Urinary bladder (tissue), 3 donors: ENCODE measurements at regions not wholly inside any gene's neighbourhood (a gene's known extent, or its start where the extent isn't known, plus 50 kb on each side); places are given as distances from the start of the nearest gene placed in this dataset.

Experiments used
- DNase-seq: peaks from one replicate; pipeline ENCODE4 v3.0.0-alpha.2; 2015; ENCODE audit errors: extremely low spot score
- H3K27ac ChIP-seq: one replicate; pipeline ENCODE4 v1.5.1; 2013; ENCODE audit warnings: low read depth, mild to moderate bottlenecking, moderate library complexity
- H3K36me3 ChIP-seq: one replicate; pipeline ENCODE4 v1.6.1; 2013; ENCODE audit warnings: mild to moderate bottlenecking, moderate library complexity; ENCODE audit not compliant: insufficient read depth
- H3K4me1 ChIP-seq: one replicate; pipeline ENCODE4 v1.6.1; 2013; ENCODE audit warnings: mild to moderate bottlenecking, moderate library complexity; ENCODE audit not compliant: insufficient read depth
- H3K4me3 ChIP-seq: one replicate; pipeline ENCODE4 v1.5.1; 2013; ENCODE audit warnings: low read depth, low read length
- WGBS: extraction: QIAGEN DNeasy Blood & Tissue Kit; methylation state at CpG from one replicate; pipeline ENCODE4 v1.1.7; 2013; 5-methylcytosine and 5-hydroxymethylcytosine counted together
- donor health status: healthy with polysubstance abuse.
- donor health status: healthy.

DNA sequence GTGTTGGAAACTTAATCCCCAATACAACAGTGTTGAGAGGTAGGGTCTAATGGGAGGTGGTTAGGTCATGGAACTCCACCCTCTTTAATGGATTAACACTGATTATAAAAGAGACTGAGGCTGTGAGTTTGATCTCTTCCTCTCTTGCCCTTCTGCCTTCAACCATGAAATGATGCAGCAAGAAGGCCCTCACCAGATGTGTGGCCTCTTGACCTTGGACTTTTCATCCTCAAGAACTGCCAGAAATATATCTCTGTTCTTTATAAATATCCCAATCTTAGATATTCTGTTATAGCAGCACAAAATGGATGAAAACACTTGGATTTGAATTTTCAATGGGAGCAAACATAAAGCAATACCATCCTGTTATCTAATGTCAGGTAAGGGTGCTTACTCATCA is 67.6 kb downstream of the NMUR2 start:
- Histone ChIP-seq H3K36me3 (no peaks in the 10 kb centered on the region), H3K4me3 (no peak overlapping the region), H3K27ac (no peak overlapping the region), H3K4me1 (no peaks in the 10 kb centered on the region)
- no peak for DNase-seq

GRCh38 chr5:152335461-152335860 is 69.6 kb downstream of the NMUR2 start:
- no peak overlapping the region for H3K4me3 ChIP-seq
- H3K27ac ChIP-seq = no peak overlapping the region
- 77% methylated on average over 1 of the region's 1 CpG for WGBS
- H3K4me1 ChIP-seq = no peaks in the 10 kb centered on the region
- H3K36me3 ChIP-seq = no peaks in the 10 kb centered on the region
- no peak for DNase-seq

- Histone ChIP-seq H3K4me1 (no peaks in the 10 kb centered on the region), H3K36me3 (no peaks in the 10 kb centered on the region), H3K27ac (no peak overlapping the region), H3K4me3 (no peak overlapping the region)
- WGBS = 71% methylated on average over 5 of the region's 5 CpGs
- no peak for DNase-seq
Measured at GRCh38 chr5:152332716-152333460, 72.2 kb downstream of the NMUR2 start.

DNA sequence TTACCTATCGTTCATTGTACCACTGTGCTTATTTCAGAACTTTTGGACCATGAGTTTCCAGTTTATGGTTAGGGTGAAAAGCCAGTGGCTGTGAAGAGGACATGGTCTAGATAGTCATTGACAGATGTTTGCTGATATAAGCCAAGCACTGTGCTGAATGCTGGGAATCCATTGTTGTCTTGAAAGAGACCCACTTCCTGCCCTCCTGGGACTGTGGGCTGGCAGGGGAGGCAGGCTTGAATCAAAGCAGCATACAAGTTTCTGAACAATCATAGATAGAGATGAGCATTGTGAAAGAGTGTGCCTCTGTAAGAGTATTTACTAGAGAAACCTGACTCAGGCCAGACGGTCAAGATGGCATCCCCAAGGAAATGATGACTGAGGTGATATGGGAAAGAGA is 73.4 kb downstream of the NMUR2 start:
- WGBS = 65% methylated on average over 2 of the region's 2 CpGs
- H3K36me3 ChIP-seq = no peaks in the 10 kb centered on the region

DNA sequence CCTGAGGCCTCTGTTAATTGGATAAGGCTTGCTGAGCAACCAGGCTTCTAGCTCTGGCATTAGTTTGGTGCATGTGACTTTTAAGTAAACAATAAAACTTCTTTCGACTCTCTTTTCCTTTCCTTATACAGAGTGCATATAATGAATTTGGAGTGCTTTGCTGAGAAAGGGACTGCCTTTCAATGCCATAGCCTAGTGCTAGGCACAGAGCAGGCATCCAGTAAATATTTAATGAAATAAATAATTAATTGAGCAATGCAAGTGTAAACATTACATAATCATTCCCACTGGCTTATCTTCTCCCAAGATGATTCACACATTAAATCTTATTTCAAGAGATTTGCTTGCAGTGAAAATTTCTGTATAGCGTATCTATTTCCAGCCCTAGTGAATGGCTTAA is 74.1 kb downstream of the NMUR2 start:
- DNase-seq = no peak
- 40% methylated on average over 2 of the region's 2 CpGs for WGBS
- H3K4me3 ChIP-seq = no peak overlapping the region
- H3K36me3 ChIP-seq = no peaks in the 10 kb centered on the region
- H3K27ac ChIP-seq = no peak overlapping the region
- H3K4me1 ChIP-seq = no peaks in the 10 kb centered on the region

More for the DNA sequence above, 73.4 kb downstream of the NMUR2 start:
- Histone ChIP-seq H3K27ac (no peak overlapping the region), H3K4me3 (no peak overlapping the region), H3K4me1 (no peaks in the 10 kb centered on the region)
- DNase-seq = no peak

DNA sequence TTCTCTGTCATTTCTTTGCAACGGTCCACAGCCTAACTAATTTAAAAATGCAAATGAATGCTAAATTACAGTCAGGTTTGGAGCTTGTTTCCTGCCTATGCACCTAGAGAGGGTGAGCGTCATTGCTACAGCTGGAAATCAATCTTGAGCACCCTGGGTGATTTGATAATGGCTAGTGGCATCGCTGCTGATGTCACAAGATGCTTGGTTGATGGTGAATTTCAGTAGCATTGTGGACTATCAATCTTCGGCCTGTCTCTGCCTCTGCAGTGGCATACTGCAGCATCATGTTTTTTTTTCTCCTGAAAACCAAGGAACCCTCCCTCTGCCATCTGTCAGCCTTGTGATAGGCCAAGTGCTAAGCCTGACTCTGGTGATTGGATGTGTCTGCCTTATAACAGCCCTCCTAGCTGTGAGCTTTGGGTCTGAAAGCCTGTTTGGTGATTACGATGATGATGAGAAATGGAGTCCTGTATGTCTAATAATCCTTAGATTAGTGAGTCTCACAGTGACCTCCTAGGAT is 75.3 kb downstream of the NMUR2 start:
- 88% methylated on average over 5 of the region's 5 CpGs for WGBS
- no peak overlapping the region for H3K27ac ChIP-seq
- H3K4me1 ChIP-seq = no peaks in the 10 kb centered on the region
- no peaks in the 10 kb centered on the region for H3K36me3 ChIP-seq
- no peak overlapping the region for H3K4me3 ChIP-seq
- no peak for DNase-seq

DNA sequence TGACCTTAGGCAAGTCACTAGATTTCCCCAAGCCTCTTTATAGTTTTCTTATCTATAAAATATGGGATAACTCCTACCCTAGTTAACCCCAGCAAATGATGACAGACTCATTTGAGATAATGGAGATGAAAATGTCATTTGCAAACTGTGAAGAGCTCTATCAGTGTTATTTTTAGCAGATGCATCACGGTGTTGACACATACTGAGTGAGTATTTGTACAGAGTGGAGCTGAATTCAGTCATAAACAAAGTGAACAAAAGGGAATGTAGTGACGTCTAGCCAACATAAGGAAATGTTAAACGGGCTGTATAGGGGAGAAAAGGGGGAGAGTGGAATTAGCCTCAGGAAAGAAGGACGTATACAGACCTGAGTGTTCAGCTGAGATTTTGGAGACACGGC is 75.9 kb downstream of the NMUR2 start:
- Histone ChIP-seq H3K4me1 (no peaks in the 10 kb centered on the region), H3K27ac (no peak overlapping the region), H3K36me3 (no peaks in the 10 kb centered on the region), H3K4me3 (no peak overlapping the region)
- no peak for DNase-seq
- 44% methylated on average over 5 of the region's 5 CpGs for WGBS

DNA sequence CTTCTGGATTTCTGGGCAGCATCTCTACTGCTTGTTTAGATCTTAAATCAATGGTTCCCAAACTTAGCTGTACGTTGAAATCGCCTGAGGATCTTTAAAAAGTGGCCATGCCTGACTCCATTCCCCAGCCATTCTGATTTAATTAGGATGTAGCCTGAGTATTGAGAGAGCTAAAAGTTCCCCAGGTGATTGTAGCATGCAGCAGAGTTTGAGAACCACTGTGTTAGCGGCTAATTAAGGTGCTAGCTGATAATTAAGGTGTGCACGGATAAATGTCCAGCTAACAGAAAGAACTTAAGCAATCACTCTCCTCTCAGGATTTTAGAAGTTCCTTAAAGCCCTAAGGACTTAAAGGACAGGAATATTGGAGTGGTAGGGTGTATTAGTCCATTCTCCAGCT is 89.1 kb downstream of the NMUR2 start:
- no peak for DNase-seq
- H3K4me3 ChIP-seq = no peak overlapping the region
- H3K4me1 ChIP-seq = no peaks in the 10 kb centered on the region
- H3K27ac ChIP-seq = no peak overlapping the region
- no peaks in the 10 kb centered on the region for H3K36me3 ChIP-seq
- 90% methylated on average over 4 of the region's 4 CpGs for WGBS

GRCh38 chr5:152314196-152314829 is 90.8 kb downstream of the NMUR2 start:
- Histone ChIP-seq H3K4me1 (no peaks in the 10 kb centered on the region), H3K4me3 (no peak overlapping the region), H3K27ac (no peak overlapping the region), H3K36me3 (no peaks in the 10 kb centered on the region)
- no peak for DNase-seq
- WGBS = 75% methylated on average over 1 of the region's 1 CpG

- no peaks in the 10 kb centered on the region for H3K4me1 ChIP-seq
- no peak overlapping the region for H3K4me3 ChIP-seq
- no peak for DNase-seq
- H3K36me3 ChIP-seq = no peaks in the 10 kb centered on the region
- 46% methylated on average over 2 of the region's 2 CpGs for WGBS
- no peak overlapping the region for H3K27ac ChIP-seq
Measured at GRCh38 chr5:152309926-152310450, 95.1 kb downstream of the NMUR2 start.

DNA sequence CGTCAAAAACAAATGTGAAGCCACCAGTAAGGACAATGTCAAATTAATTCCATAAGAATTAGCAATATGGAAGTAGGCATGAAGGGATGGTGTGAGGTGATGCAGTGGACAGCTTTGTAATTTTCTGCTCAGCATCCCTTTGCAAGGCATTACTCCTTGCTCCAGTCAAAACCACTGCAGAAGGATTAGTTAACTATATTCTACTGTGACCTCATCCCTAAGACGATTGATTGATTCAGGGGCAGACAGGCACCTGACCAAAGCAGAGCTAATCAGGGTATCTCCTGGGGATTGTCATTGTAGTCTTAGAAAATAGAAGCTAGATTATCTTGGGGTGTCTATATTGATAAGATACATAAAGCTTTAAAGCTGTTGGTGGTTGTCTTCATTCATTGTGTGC is 98.7 kb downstream of the NMUR2 start:
- no peak for DNase-seq
- Histone ChIP-seq H3K4me3 (no peak overlapping the region), H3K4me1 (no peaks in the 10 kb centered on the region), H3K27ac (no peak overlapping the region), H3K36me3 (peaks cover 2% of the 10 kb centered on the region)
- 78% methylated on average over 2 of the region's 2 CpGs for WGBS

GRCh38 chr5:152305525-152305924 is 99.6 kb downstream of the NMUR2 start:
- Histone ChIP-seq H3K4me3 (no peak overlapping the region), H3K36me3 (peaks cover 2% of the 10 kb centered on the region), H3K27ac (no peak overlapping the region), H3K4me1 (no peaks in the 10 kb centered on the region)
- WGBS = 87% methylated on average over 3 of the region's 3 CpGs
- no peak for DNase-seq

DNA sequence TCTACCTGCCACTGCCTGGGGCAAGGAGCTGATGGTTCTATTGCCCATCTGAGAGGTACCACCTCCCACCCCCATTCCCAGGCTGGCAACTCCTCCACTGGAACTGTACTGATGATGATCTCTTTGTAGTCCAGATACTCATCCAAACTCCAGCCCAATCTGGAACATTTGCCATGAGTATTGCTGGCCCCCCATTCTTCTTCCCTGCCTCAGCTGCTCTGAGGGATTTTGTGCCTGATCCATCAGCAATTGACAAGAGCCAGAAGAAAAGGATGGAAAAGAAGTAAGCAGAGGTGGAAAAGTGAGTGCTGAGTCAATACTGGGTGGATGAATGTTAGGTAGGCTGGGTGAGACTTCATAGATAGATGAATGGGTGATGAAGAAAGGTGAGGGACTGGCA is 101.2 kb downstream of the NMUR2 start:
- Histone ChIP-seq H3K4me1 (no peaks in the 10 kb centered on the region), H3K27ac (no peak overlapping the region), H3K4me3 (no peak overlapping the region), H3K36me3 (peaks cover 2% of the 10 kb centered on the region)
- no peak for DNase-seq

DNA sequence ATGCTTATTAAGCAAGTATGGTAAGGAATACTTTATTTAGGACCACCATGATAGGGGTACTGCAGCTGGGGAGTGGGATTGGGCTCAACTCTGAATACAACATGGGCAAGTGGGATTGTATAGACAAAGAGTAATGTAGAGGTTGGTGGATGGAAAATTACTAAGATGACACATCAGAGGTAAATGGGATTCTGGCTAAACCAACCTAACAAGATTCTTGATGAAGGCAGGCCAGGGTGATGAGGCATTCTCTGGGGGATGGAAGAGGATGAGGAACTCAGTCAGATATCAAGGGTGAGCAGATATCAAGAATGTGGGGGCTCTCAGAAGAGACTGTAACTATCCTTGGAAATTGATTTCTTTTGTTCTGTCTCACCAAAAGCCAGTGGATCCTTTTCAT is 107.2 kb downstream of the NMUR2 start:
- no peak overlapping the region for H3K4me3 ChIP-seq
- H3K36me3 ChIP-seq = peaks cover 2% of the 10 kb centered on the region
- DNase-seq = no peak

More for the DNA sequence above, 107.2 kb downstream of the NMUR2 start:
- no peak overlapping the region for H3K27ac ChIP-seq
- H3K4me1 ChIP-seq = no peaks in the 10 kb centered on the region
